Ectodermal cell (in vitro differentiated cells): ENCODE measurements at regions not wholly inside any gene's neighbourhood (a gene's known extent, or its start where the extent isn't known, plus 50 kb on each side); places are given as distances from the start of the nearest gene placed in this dataset.

Experiments
- H3K27ac ChIP-seq: 2 replicates; pipeline ENCODE4 v1.7.0; 2013; ENCODE audit warnings: mild to moderate bottlenecking, low read depth, low read length; ENCODE audit not compliant: insufficient read depth, poor library complexity, severe bottlenecking
- H3K27me3 ChIP-seq: 2 replicates; pipeline ENCODE4 v1.7.0; 2013; ENCODE audit warnings: mild to moderate bottlenecking, low read length; ENCODE audit not compliant: insufficient read depth, control insufficient read depth, poor library complexity, severe bottlenecking
- H3K36me3 ChIP-seq: one replicate; pipeline ENCODE4 v1.7.0; 2013; ENCODE audit warnings: low read length; ENCODE audit not compliant: control insufficient read depth, insufficient read depth
- H3K4me1 ChIP-seq: one replicate; pipeline ENCODE4 v1.7.0; 2013; ENCODE audit warnings: low read length; ENCODE audit not compliant: control insufficient read depth, insufficient read depth
- H3K4me3 ChIP-seq: 2 replicates; pipeline ENCODE4 v1.7.0; 2013; ENCODE audit warnings: low read depth, low read length, control low read depth; ENCODE audit not compliant: insufficient read depth
- H3K9me3 ChIP-seq: 2 replicates; pipeline ENCODE4 v1.7.0; 2013; ENCODE audit warnings: mild to moderate bottlenecking, low read length, moderate library complexity; ENCODE audit not compliant: control insufficient read depth
- WGBS, 2 experiments: methylation state at CpG; one replicate each; pipeline ENCODE4 v1.1.7; 2013; ENCODE audit warnings: missing lambda C conversion rate in 2 of 2; 5-methylcytosine and 5-hydroxymethylcytosine counted together

DNA sequence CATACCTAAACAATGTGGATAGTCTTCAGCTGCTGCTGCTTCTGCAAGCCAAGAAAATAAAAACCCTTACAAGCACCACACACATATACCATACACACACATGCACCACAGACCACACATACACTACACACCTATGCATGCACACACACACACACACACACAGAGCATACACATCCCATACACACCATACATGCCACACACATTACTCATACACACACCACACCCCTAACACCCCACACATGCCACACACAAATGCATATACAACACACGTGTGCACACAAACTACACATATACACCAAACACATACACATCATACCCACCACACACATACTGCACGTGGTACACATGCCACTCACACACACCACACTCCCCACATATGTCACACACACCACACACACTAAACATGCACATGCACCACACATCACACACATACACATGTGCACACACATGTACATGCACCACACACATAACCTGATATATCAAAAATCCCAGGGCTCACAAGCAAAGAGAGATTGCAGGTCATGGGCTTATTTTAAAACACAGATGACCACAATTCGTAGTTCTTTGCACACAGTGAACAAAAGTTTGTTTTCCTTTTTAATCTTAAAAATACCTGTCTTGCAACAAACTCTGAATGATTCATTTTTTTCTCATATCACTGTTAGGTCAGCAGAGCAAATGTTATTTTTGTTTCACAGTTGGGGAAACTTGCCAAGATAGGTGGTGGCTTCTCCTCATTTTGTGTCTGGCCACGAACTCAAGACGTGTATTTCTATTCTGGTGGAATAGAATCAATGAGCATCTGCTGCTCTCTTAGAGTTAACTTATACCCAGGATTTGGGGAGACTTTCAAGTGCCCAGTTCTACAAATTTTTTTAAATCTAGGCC lies 456.6 kb downstream of the FGF9 start:
- no peaks in the 10 kb centered on the region for H3K27me3 ChIP-seq
- no peaks in the 10 kb centered on the region for H3K4me1 ChIP-seq
- no peak overlapping the region for H3K4me3 ChIP-seq
- H3K36me3 ChIP-seq: no peaks in the 10 kb centered on the region
- no peak overlapping the region for H3K27ac ChIP-seq
- H3K9me3 ChIP-seq: no peaks in the 10 kb centered on the region
- 95% methylated on average over 5 of the region's 5 CpGs for WGBS, 2 experiments

DNA sequence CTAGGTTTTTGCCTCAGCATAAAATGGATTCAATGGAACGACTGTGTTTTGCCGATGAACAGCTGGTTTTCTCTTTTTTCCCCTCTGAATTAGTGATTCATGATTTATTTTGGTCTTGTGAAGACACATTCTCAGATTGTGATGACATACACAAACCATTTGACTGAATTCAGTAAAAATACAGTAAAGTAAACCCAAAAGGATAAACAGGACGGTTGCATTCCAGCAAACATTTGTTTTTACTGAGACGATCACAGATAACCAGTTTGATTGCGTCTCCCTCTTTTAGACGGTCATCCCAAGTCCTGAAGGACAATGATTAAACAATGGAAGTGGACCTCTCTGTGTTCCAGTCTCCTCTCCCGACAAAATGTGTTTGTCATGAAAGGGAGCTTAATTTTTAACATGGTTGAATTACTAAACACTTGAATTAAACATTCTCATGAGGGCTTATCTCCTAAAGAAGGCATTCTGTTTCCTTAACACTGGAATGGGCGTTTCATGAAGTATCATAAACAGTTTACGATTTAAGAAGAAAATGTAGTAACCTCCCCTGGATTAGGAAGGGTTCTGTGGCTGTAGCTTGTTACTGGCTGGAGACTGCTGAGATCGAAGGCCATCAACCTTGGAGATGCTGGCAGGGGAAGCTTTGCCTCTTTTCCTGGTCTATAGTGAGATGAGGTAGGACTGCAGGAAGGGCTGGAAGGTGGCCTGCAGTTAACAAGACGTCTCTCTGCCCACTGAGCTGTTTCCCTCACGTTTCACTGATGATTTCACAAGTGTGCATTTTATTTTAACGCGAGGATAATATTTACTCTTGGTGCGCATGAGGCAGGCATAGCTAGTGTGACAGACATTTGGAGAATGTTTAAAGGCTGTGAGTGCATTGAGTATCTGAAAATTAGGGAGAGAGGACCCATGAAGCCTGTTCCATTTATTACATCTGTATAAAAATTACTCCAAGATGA lies 457.9 kb downstream of the FGF9 start:
- Histone ChIP-seq H3K36me3 (no peaks in the 10 kb centered on the region), H3K9me3 (no peaks in the 10 kb centered on the region), H3K4me3 (no peak overlapping the region), H3K4me1 (no peaks in the 10 kb centered on the region), H3K27ac (no peak overlapping the region), H3K27me3 (no peaks in the 10 kb centered on the region)
- 94 to 96% methylated on average over 14 to 15 of the region's 15 CpGs for WGBS, 2 experiments

DNA sequence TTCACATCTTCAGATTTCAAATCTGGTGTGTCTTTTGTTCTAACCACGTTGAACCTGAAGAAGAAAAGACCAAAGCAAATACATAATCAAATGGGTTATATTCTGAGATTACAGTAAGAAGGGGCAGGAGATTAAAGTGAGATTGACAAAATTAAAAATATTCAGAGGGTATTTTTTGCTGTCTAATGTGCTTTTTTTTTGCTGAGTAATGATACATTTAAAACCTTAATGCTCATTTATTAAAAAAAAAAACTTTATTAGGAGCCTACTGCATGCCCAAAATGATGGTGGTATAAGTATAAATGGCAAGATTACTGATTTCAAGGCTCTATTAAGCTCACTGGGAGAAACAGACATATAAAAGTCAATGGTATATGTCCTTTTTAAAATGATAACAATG lies 459.4 kb downstream of the FGF9 start:
- Histone ChIP-seq H3K9me3 (no peaks in the 10 kb centered on the region), H3K4me3 (no peak overlapping the region), H3K27ac (no peak overlapping the region), H3K4me1 (no peaks in the 10 kb centered on the region), H3K36me3 (no peaks in the 10 kb centered on the region), H3K27me3 (no peaks in the 10 kb centered on the region)
- WGBS, 2 experiments: 92% methylated on average over 1 of the region's 1 CpG; no CpG with 5 or more reads in 1 of the 2 experiments

DNA sequence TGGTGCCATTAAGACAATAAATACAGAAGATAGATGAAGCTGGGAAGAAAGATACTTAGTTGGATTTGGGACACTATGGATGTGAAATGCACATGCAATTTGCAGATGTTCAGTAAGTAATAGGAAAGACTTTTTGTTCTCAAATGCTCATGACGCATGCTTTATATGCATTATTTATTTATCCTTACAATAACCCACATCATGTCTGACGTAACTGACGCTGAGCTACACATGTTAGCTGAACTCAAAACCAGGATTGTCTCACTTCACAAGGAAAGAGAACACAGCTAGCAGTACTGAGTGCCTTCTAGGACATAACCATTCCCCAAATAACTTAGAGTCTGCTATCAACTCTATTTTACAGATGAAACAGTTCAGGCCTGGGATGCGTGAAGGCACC lies 463.4 kb downstream of the FGF9 start:
- Histone ChIP-seq H3K27ac (no peak overlapping the region), H3K9me3 (no peaks in the 10 kb centered on the region), H3K4me3 (no peak overlapping the region), H3K27me3 (no peaks in the 10 kb centered on the region), H3K36me3 (no peaks in the 10 kb centered on the region), H3K4me1 (no peaks in the 10 kb centered on the region)
- WGBS, 2 experiments: 94 to 96% methylated on average over 4 of the region's 4 CpGs

DNA sequence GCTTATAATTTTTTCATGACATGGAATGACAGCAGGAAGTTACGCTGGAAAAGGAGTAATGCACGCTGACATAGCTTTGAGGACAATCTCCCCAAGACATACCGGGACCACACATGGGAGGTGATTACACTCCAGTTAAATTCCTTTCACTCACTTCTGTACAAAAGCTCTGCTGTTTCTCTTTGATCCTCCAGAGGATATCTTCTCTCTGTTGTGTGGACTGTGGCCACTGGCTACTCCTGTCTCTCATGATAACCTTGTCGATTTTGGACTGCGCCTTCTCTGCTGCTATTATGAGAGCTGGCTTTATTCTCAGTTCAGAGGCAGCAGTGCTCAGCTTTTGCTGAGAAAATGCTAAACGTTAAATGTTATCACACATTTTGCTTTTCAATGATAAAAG lies 464.6 kb downstream of the FGF9 start:
- WGBS, 2 experiments: 88 to 90% methylated on average over 6 of the region's 6 CpGs
- Histone ChIP-seq H3K4me3 (no peak overlapping the region), H3K36me3 (no peaks in the 10 kb centered on the region), H3K27ac (no peak overlapping the region), H3K9me3 (no peaks in the 10 kb centered on the region), H3K27me3 (no peaks in the 10 kb centered on the region), H3K4me1 (no peaks in the 10 kb centered on the region)

DNA sequence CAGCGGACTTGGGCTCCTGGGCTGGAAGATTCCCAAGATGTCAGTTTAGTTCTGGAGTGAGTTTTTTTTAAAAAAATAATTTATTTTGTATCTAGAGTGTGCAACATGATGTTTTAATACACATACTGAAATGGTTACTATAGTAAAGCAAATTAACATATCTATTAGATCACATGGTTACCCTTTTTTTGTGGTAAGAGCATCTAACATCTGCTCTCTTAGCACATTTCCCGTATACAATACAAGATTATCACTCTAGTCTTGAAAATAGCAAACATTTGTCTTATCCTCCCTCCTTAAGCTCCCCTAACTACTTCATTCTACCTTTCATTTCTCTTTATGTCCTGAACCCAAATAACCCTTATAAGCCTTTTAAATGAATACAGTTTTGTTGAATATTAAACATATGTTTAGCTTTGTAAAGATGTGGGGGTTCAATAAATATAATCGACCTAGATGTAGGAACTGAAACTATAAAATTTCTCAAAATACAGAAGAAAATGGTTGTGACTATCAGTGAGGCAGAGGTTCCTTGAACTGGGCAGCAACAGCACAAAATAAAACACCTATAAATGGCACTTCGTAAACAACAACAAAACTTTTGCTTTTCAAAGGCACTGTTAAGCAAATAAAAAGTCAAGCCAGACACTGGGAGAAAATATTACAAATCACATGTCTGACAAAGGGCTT lies 466.6 kb downstream of the FGF9 start:
- Histone ChIP-seq H3K27me3 (no peaks in the 10 kb centered on the region), H3K27ac (no peak overlapping the region), H3K4me1 (no peaks in the 10 kb centered on the region), H3K9me3 (no peaks in the 10 kb centered on the region), H3K4me3 (no peak overlapping the region), H3K36me3 (no peaks in the 10 kb centered on the region)
- WGBS, 2 experiments: 88 to 96% methylated on average over 3 to 4 of the region's 4 CpGs

DNA sequence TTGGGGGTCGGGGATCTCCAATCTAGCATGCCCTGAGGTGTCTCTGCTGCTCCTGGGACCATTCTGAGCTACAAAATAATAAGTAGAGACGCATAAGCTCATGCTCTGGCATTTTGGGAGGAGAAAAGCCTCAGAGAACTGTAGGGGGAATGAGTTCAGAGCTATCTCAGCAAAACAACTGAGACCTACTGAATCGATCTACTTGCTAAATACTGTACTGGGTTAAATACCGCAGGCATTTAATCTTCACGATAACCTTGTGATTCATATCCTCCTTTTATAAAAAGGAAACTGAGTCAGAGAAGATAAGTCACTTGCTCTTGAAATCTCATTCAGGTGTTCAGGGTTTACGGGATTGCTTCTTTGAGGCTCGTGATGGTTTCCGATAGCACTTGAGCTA lies 468.1 kb downstream of the FGF9 start:
- no peaks in the 10 kb centered on the region for H3K27me3 ChIP-seq
- no peak overlapping the region for H3K27ac ChIP-seq
- H3K4me1 ChIP-seq: no peaks in the 10 kb centered on the region
- no peak overlapping the region for H3K4me3 ChIP-seq
- no peaks in the 10 kb centered on the region for H3K36me3 ChIP-seq
- WGBS, 2 experiments: 95 to 97% methylated on average over 8 of the region's 8 CpGs
- no peaks in the 10 kb centered on the region for H3K9me3 ChIP-seq

DNA sequence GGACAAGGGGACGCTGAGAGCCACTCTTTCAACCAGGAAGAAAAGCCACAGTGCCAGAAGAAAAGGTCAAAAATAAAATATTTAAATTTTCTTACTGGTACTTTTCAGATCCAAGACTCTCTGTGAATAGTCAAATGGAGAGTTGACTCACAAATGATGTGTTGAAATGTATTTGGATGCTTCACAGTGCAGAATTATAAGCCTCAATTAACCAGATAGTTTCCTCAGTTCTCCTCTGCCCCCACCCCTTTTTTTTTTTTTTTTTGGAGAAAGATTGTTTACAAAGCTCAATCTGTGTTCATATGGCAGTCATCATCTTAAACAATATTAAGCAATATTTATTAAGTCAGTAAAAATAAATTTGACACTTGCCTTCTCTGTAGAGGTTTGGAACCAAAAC lies 470.8 kb downstream of the FGF9 start:
- no peaks in the 10 kb centered on the region for H3K27me3 ChIP-seq
- no peaks in the 10 kb centered on the region for H3K36me3 ChIP-seq
- no peak overlapping the region for H3K27ac ChIP-seq
- no peaks in the 10 kb centered on the region for H3K4me1 ChIP-seq
- H3K4me3 ChIP-seq: no peak overlapping the region
- 75 to 94% methylated on average over 1 of the region's 1 CpG for WGBS, 2 experiments
- no peaks in the 10 kb centered on the region for H3K9me3 ChIP-seq

DNA sequence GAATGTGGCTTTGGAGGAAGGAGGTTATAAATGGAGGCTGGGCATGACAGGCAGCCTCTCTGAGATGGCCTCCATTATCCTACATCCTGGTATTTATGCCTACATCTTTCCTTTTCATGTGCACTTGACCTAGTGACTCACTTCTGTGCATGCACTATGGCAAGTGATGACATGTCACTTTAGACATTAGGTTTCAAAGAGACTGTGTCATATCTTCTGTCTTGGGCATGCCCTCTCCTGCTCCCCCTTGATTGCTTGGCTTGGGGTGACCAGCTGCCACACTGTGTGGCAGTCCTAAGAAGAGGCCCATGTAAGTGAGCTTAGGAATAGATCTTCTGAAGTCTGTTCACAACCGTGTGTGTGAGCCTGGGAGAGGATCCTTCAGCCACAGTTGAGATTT lies 472.8 kb downstream of the FGF9 start:
- Histone ChIP-seq H3K36me3 (no peaks in the 10 kb centered on the region), H3K27me3 (no peaks in the 10 kb centered on the region), H3K27ac (no peak overlapping the region), H3K4me1 (no peaks in the 10 kb centered on the region), H3K9me3 (no peaks in the 10 kb centered on the region), H3K4me3 (no peak overlapping the region)
- 77 to 86% methylated on average over 1 of the region's 1 CpG for WGBS, 2 experiments

DNA sequence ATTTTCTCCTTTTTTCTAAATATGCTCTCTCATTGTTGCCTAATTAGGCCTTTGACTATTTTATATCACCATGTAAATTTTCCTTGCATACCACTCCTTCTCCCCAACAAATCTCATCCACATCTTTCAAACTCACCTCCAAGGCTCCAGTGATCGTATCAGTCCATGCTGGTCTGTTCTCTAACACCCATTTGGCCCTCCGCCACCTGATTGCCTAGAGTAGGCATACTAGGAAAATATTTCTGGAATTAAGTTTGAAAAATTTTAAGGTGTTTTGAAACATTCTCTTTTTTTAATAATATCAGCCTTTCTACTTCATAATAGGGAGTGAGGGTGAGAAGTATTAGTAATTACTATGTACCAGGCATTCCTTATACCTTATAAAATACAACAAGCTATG lies 473.9 kb downstream of the FGF9 start:
- 95 to 100% methylated on average over 2 of the region's 2 CpGs for WGBS, 2 experiments

More for the DNA sequence above, 473.9 kb downstream of the FGF9 start:
- Histone ChIP-seq H3K36me3 (no peaks in the 10 kb centered on the region), H3K27ac (no peak overlapping the region), H3K4me3 (no peak overlapping the region), H3K27me3 (no peaks in the 10 kb centered on the region), H3K4me1 (no peaks in the 10 kb centered on the region), H3K9me3 (no peaks in the 10 kb centered on the region)
